IMR-90 (cell line): ENCODE measurements at regions not wholly inside any gene's neighbourhood (a gene's known extent, or its start where the extent isn't known, plus 50 kb on each side); places are given as distances from the start of the nearest gene placed in this dataset.

ENCODE experiments used
- ATAC-seq: fragments of 200-7000 bp; cut with Tn5 transposase; 2 replicates; pipeline ENCODE4 v1.9.1; 2020; ENCODE audit warnings: low read depth, mild to moderate bottlenecking, moderate library complexity
- BruUV-seq: library from RNA; stranded (reverse); fragments of 400-500 nt; replicated peaks from 2 replicates; lab custom pipeline; 2021; lab: Mats Ljungman, UMichigan
- CTCF ChIA-PET: fragments of 300-600 bp; formaldehyde crosslinking; extraction: SDS; loops from one replicate; lab custom pipeline; 2021; ENCODE audit warnings: antibody characterized with exemption; lab: Yijun Ruan, JAX
- POLR2A ChIA-PET: fragments of 300-600 bp; sonication (Branson Sonifier 250); formaldehyde crosslinking; loops from one replicate; lab custom pipeline; 2022; ENCODE audit warnings: antibody characterized with exemption; ENCODE audit not compliant: unreplicated experiment; lab: Charles Lee
- DNase-seq: peaks from one replicate; pipeline ENCODE4 v3.0.0; 2013
- H2AFZ ChIP-seq: replicated peaks from 2 replicates; pipeline ENCODE3; 2013; ENCODE audit warnings: low read length, mild to moderate bottlenecking; ENCODE audit not compliant: poor library complexity
- H2AK5ac ChIP-seq: 2 replicates; pipeline ENCODE4 v1.6.1; 2013; ENCODE audit warnings: low read depth, low read length, inconsistent platforms
- H2AK9ac ChIP-seq: replicated peaks from 2 replicates; pipeline ENCODE3; 2013; ENCODE audit warnings: mild to moderate bottlenecking, low read depth, low read length, moderate library complexity; ENCODE audit not compliant: poor library complexity
- H2BK120ac ChIP-seq: 2 replicates; pipeline ENCODE4 v1.6.1; 2013; ENCODE audit warnings: low read depth, low read length, inconsistent platforms
- H2BK15ac ChIP-seq: 3 replicates; pipeline ENCODE4 v1.6.1; 2013; ENCODE audit warnings: low read depth, low read length, inconsistent platforms
- H2BK20ac ChIP-seq: 2 replicates; pipeline ENCODE4 v1.6.1; 2013; ENCODE audit warnings: low read depth, mild to moderate bottlenecking, inconsistent platforms, low read length, moderate library complexity
- H2BK5ac ChIP-seq: 2 replicates; pipeline ENCODE4 v1.6.1; 2013; ENCODE audit warnings: mild to moderate bottlenecking, low read depth, low read length, inconsistent platforms; ENCODE audit not compliant: poor library complexity, severe bottlenecking
- H3K14ac ChIP-seq: replicated peaks from 2 replicates; pipeline ENCODE4 v1.6.1; 2013; ENCODE audit warnings: low read depth, low read length, inconsistent platforms
- H3K18ac ChIP-seq: 2 replicates; pipeline ENCODE4 v1.6.1; 2013; ENCODE audit warnings: low read depth, low read length, control low read depth
- H3K23ac ChIP-seq: 2 replicates; pipeline ENCODE4 v1.6.1; 2013; ENCODE audit warnings: low read depth, low read length, inconsistent platforms
- H3K27ac ChIP-seq: 2 replicates; pipeline ENCODE4 v1.5.1; 2013; ENCODE audit warnings: mild to moderate bottlenecking, control low read depth, low read length; ENCODE audit not compliant: insufficient read depth
- H3K27me3 ChIP-seq: 2 replicates; pipeline ENCODE4 v1.6.1; 2013; ENCODE audit warnings: low read length; ENCODE audit not compliant: control insufficient read depth, insufficient read depth
- H3K36me3 ChIP-seq: 2 replicates; pipeline ENCODE4 v1.6.1; 2013; ENCODE audit warnings: low read length, mixed read lengths; ENCODE audit not compliant: control insufficient read depth, insufficient read depth
- H3K4ac ChIP-seq: 2 replicates; pipeline ENCODE4 v1.6.1; 2013; ENCODE audit warnings: low read depth, low read length, inconsistent platforms
- H3K4me1 ChIP-seq: 2 replicates; pipeline ENCODE4 v1.6.1; 2013; ENCODE audit warnings: low read length, mixed read lengths; ENCODE audit not compliant: control insufficient read depth, insufficient read depth
- H3K4me2 ChIP-seq: 2 replicates; pipeline ENCODE4 v1.6.1; 2013; ENCODE audit warnings: low read depth, mild to moderate bottlenecking, control low read depth, low read length, moderate library complexity
- H3K4me3 ChIP-seq: 2 replicates; pipeline ENCODE4 v1.5.1; 2013; ENCODE audit warnings: low read depth, mild to moderate bottlenecking, control low read depth, low read length, moderate library complexity; ENCODE audit not compliant: insufficient read depth
- H3K56ac ChIP-seq: 2 replicates; pipeline ENCODE4 v1.6.1; 2013; ENCODE audit warnings: low read length, inconsistent platforms; ENCODE audit not compliant: insufficient read depth; ENCODE audit errors: extremely low read depth
- H3K79me1 ChIP-seq, 2 experiments: 2 replicates each; pipeline ENCODE4 v1.6.1; 2013; ENCODE audit warnings: low read length in 2 of 2, inconsistent platforms in 1 of 2, low read depth in 1 of 2
- H3K9ac ChIP-seq: 2 replicates; pipeline ENCODE4 v1.6.1; 2013; ENCODE audit warnings: low read depth, low read length, control low read depth
- H3K9me1 ChIP-seq: 2 replicates; pipeline ENCODE4 v1.6.1; 2013; ENCODE audit warnings: low read length, inconsistent platforms; ENCODE audit not compliant: insufficient read depth
- H3K9me3 ChIP-seq: 2 replicates; pipeline ENCODE4 v1.6.1; 2013; ENCODE audit warnings: low read length; ENCODE audit not compliant: control insufficient read depth, insufficient read depth
- H4K20me1 ChIP-seq: 2 replicates; pipeline ENCODE4 v1.6.1; 2013; ENCODE audit warnings: low read length, inconsistent platforms; ENCODE audit not compliant: insufficient read depth
- H4K5ac ChIP-seq: 2 replicates; pipeline ENCODE4 v1.6.1; 2013; ENCODE audit warnings: mild to moderate bottlenecking, low read depth, low read length, control low read depth
- H4K8ac ChIP-seq, 2 experiments: 2 replicates each; pipeline ENCODE4 v1.6.1; 2013; ENCODE audit warnings: low read depth in 2 of 2, low read length in 2 of 2, control low read depth in 1 of 2, inconsistent platforms in 1 of 2
- H4K91ac ChIP-seq: 2 replicates; pipeline ENCODE4 v1.6.1; 2013; ENCODE audit warnings: low read depth, low read length, inconsistent platforms; ENCODE audit not compliant: insufficient read depth
- BHLHE40 ChIP-seq: fragments of 150-350 bp; IDR thresholded peaks from 2 replicates; pipeline ENCODE4 v1.6.1; 2016; ENCODE audit warnings: mild to moderate bottlenecking, low read depth, low read length
- CEBPB ChIP-seq: IDR thresholded peaks from 2 replicates; pipeline ENCODE4 v1.6.1; 2012; ENCODE audit warnings: low read depth, low read length, improper control_type of control experiment
- CHD1 ChIP-seq: IDR thresholded peaks from 2 replicates; pipeline ENCODE4 v1.6.1; 2012; ENCODE audit warnings: low read depth, low read length, improper control_type of control experiment
- CTCF ChIP-seq: conservative IDR thresholded peaks from 2 replicates; pipeline ENCODE4 v1.5.1; 2012; ENCODE audit warnings: mild to moderate bottlenecking, low read depth, low read length, improper control_type of control experiment
- ELK1 ChIP-seq: fragments of 150-350 bp; IDR thresholded peaks from 2 replicates; pipeline ENCODE4 v1.6.1; 2016; ENCODE audit warnings: low read depth, mild to moderate bottlenecking, low read length, moderate library complexity, borderline replicate concordance
- FOS ChIP-seq: fragments of 150-350 bp; IDR thresholded peaks from 2 replicates; pipeline ENCODE4 v1.6.1; 2016; ENCODE audit warnings: low read depth, low read length
- MAFK ChIP-seq: IDR thresholded peaks from 2 replicates; pipeline ENCODE4 v1.6.1; 2012; ENCODE audit warnings: low read depth, low read length, improper control_type of control experiment
- MAZ ChIP-seq: IDR thresholded peaks from 2 replicates; pipeline ENCODE4 v1.6.1; 2012; ENCODE audit warnings: low read depth, mild to moderate bottlenecking, low read length, improper control_type of control experiment, moderate library complexity, borderline replicate concordance
- MXI1 ChIP-seq: IDR thresholded peaks from 2 replicates; pipeline ENCODE4 v1.6.1; 2012; ENCODE audit warnings: low read depth, mild to moderate bottlenecking, low read length, moderate library complexity, borderline replicate concordance
- NFE2L2 ChIP-seq: fragments of 150-350 bp; IDR thresholded peaks from 2 replicates; pipeline ENCODE4 v1.6.1; 2016; ENCODE audit warnings: low read depth, mild to moderate bottlenecking, low read length
- RAD21 ChIP-seq: IDR thresholded peaks from 2 replicates; pipeline ENCODE4 v1.6.1; 2012; ENCODE audit warnings: low read length, improper control_type of control experiment
- RFX5 ChIP-seq: IDR thresholded peaks from 2 replicates; pipeline ENCODE4 v1.8.0; 2012; ENCODE audit warnings: low read depth, mild to moderate bottlenecking, low read length, moderate library complexity
- SMC3 ChIP-seq: fragments of 150-350 bp; IDR thresholded peaks from 2 replicates; pipeline ENCODE4 v1.6.1; 2016; ENCODE audit warnings: low read depth, mild to moderate bottlenecking, antibody characterized with exemption, low read length, moderate library complexity
- USF2 ChIP-seq: fragments of 150-350 bp; IDR thresholded peaks from 2 replicates; pipeline ENCODE4 v1.6.1; 2017; ENCODE audit warnings: mild to moderate bottlenecking, antibody characterized with exemption, low read length, low read depth
- WGBS, 2 experiments: methylation state at CpG; one replicate each; pipeline versions ENCODE4 v1.1.5 to v1.1.7; 2013; ENCODE audit warnings: missing lambda C conversion rate in 2 of 2; ENCODE audit not compliant: insufficient read length in 1 of 2; ENCODE audit errors: extremely low coverage in 2 of 2; 5-methylcytosine and 5-hydroxymethylcytosine counted together
- dilution Hi-C: fragments of 300-500 bp; cut with HindIII; formaldehyde crosslinking; loops from one replicate; pipeline ENCODE4 v1.14.3; 2018; ENCODE audit warnings: low sequenced_read_pairs; ENCODE audit not compliant: unreplicated experiment
- in situ Hi-C: fragments of 300-500 bp; cut with MboI; formaldehyde crosslinking; loops from 3 replicates; pipeline ENCODE4 v1.14.3; 2019; ENCODE audit warnings: low sequenced_read_pairs, inconsistent platforms, mixed read lengths
- intact Hi-C: fragments of 100-400 bp; cut with micrococcal nuclease; formaldehyde crosslinking; loops from 2 replicates; pipeline ENCODE4 v1.10.0; 2022

- Histone ChIP-seq H3K27me3 (peaks cover 14% of the 10 kb centered on the region), H3K9me3 (no peaks in the 10 kb centered on the region), H3K9me1 (no peaks in the 10 kb centered on the region), H4K20me1 (no peaks in the 10 kb centered on the region), H3K14ac (no peak overlapping the region), H4K91ac (no peak overlapping the region), H4K5ac (no peak overlapping the region), H3K4me1 (no peaks in the 10 kb centered on the region), H2AK9ac (no peak overlapping the region), H3K9ac (no peak overlapping the region), H4K8ac (no peak overlapping the region), H2BK20ac (no peak overlapping the region), H3K79me1 (no peaks in the 10 kb centered on the region), H3K18ac (no peak overlapping the region), H2BK120ac (no peak overlapping the region), H3K4me2 (no peak overlapping the region), H3K23ac (no peak overlapping the region), H2BK5ac (no peak overlapping the region), H2BK15ac (no peak overlapping the region), H3K4ac (no peak overlapping the region), H2AFZ (no peak overlapping the region), H3K27ac (no peak overlapping the region), H2AK5ac (no peak overlapping the region), H3K56ac (no peak overlapping the region), H3K4me3 (no peak overlapping the region), H3K36me3 (no peaks in the 10 kb centered on the region)
- ATAC-seq (no peak), DNase-seq (no peak)
- ChIA-PET CTCF (no interaction called here), POLR2A (no interaction called here)
- BruUV-seq: no TSS peak
- no peak for TF ChIP-seq USF2
- TF ChIP-seq MXI1: no peak
- TF ChIP-seq CHD1: no peak
- TF ChIP-seq BHLHE40: no peak
- TF ChIP-seq MAFK: no peak
- no peak for TF ChIP-seq RAD21
- TF ChIP-seq CEBPB: no peak
- TF ChIP-seq CTCF: no peak
- no peak for TF ChIP-seq SMC3
- no peak for TF ChIP-seq MAZ
- no peak for TF ChIP-seq RFX5
- TF ChIP-seq ELK1: no peak
- TF ChIP-seq FOS: no peak
- no peak for TF ChIP-seq NFE2L2
- no CpG with 5 or more reads among the region's 17 CpGs for WGBS, 2 experiments
- in situ Hi-C loops: no loop called here
- dilution Hi-C loops: no loop called here
- intact Hi-C loops: no loop called here
These were observed 208.3 kb downstream of the TBC1D2B start for GRCh38 chr15:77869021-77869895.
